ENCODE measurements at regions not wholly inside any gene's neighbourhood (a gene's known extent, or its start where the extent isn't known, plus 50 kb on each side); places are given as distances from the start of the nearest gene placed in this dataset.

DNA sequence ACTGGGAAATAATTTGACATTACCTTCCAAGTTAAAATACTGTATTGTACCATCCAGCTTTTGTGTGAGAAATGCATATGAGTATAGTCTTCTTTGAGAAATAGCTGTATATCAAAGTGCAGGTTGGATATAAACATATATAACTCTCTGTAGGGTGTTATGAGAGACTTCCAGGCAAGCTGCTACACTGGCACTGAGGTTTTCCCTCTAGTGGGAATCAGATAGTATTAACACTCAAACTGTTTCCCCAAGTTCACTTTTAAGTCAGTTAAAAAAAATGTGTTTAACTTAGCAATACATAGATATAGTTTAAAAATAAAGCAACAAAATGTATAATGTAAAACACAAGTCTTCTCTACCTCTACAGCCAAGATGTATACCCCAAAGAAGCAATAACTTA is 368.4 kb upstream of the SLC8A1 start:
- TF ChIP-seq POLR2AphosphoS5 (IDR thresholded peaks at IDR 0.05; ENCODE audit: low read depth, low read length) (no peak), POLR2A (IDR thresholded peaks at IDR 0.05; ENCODE audit: low read depth, low read length) (no peak), PAX5 (IDR thresholded peaks at IDR 0.05; ENCODE audit: insufficient read depth, low read length, severe bottlenecking) (no peak), SPI1 (IDR thresholded peaks at IDR 0.05; ENCODE audit: low read depth, low read length) (no peak), TAF1 (IDR thresholded peaks at IDR 0.05; ENCODE audit: low read depth, low read length) (no peak), POU2F2 (IDR thresholded peaks at IDR 0.05; ENCODE audit: low read depth, low read length) (no peak)
